Muscle layer of colon (tissue), 2 donors: ENCODE measurements at regions not wholly inside any gene's neighbourhood (a gene's known extent, or its start where the extent isn't known, plus 50 kb on each side); places are given as distances from the start of the nearest gene placed in this dataset.

ENCODE experiments used
- H3K27ac ChIP-seq: one replicate; pipeline ENCODE4 v1.7.0; 2013; ENCODE audit warnings: low read depth, mild to moderate bottlenecking, low read length, moderate library complexity
- H3K27me3 ChIP-seq, 2 donors: one replicate each; pipeline ENCODE4 v1.7.0; 2013; ENCODE audit warnings: low read length in 2 of 2, mild to moderate bottlenecking in 2 of 2; ENCODE audit not compliant: insufficient read depth in 2 of 2, control insufficient read depth in 1 of 2
- H3K36me3 ChIP-seq: one replicate; pipeline ENCODE4 v1.7.0; 2013; ENCODE audit warnings: mild to moderate bottlenecking, low read length; ENCODE audit not compliant: insufficient read depth
- H3K4me1 ChIP-seq: one replicate; pipeline ENCODE4 v1.7.0; 2013; ENCODE audit warnings: mild to moderate bottlenecking, low read length; ENCODE audit not compliant: insufficient read depth
- H3K4me3 ChIP-seq, 2 donors: one replicate each; pipeline ENCODE4 v1.7.0; 2013; ENCODE audit warnings: low read length in 2 of 2, low read depth in 1 of 2, mild to moderate bottlenecking in 1 of 2, moderate library complexity in 1 of 2
- H3K9ac ChIP-seq: one replicate; pipeline ENCODE4 v1.7.0; 2013; ENCODE audit warnings: low read length
- H3K9me3 ChIP-seq: one replicate; pipeline ENCODE4 v1.7.0; 2013; ENCODE audit warnings: mild to moderate bottlenecking, low read length
- donor health status: abdominal sarcoma.
- donor health status: Adenocarcinoma of cecum.

DNA sequence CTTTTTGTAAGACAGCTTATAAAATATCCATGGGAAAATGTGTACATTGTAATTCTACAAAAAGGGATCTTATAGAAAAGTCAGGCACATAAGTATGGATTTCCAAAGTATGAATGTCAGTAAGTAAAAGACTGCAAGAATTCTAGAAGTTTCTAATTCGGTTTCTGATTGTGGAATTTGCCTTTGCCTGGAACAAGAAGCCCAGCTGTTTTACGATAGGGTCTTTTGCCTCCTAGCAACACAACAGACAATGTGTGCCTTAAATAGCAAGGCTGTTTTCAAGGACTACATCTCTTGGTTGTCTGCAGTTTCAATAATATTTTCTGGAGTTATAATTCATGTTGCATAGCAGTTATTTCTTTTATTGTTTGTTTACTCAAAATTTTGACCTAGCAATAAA is 312.9 kb downstream of the MTX2 start:
- peaks cover 23% of the 10 kb centered on the region for H3K4me1 ChIP-seq
- H3K36me3 ChIP-seq, result no peaks in the 10 kb centered on the region
- H3K27me3 ChIP-seq, result no peaks in the 10 kb centered on the region
- H3K9ac ChIP-seq, result no peak overlapping the region
- no peak overlapping the region for H3K27ac ChIP-seq
- H3K9me3 ChIP-seq, result no peaks in the 10 kb centered on the region
- no peak overlapping the region for H3K4me3 ChIP-seq

GRCh38 chr2:176582990-176583481 is 313.8 kb downstream of the MTX2 start:
- no peaks in the 10 kb centered on the region for H3K9me3 ChIP-seq
- no peaks in the 10 kb centered on the region for H3K27me3 ChIP-seq
- H3K4me3 ChIP-seq, result no peak overlapping the region
- peak overlapping the region; percentile 48 for H3K27ac ChIP-seq
- H3K4me1 ChIP-seq, result peaks cover 23% of the 10 kb centered on the region
- H3K9ac ChIP-seq, result no peak overlapping the region
- H3K36me3 ChIP-seq, result no peaks in the 10 kb centered on the region

GRCh38 chr2:176583607-176584006 is 314.4 kb downstream of the MTX2 start:
- no peaks in the 10 kb centered on the region for H3K36me3 ChIP-seq
- no peak overlapping the region for H3K9ac ChIP-seq
- H3K27ac ChIP-seq, result peak overlapping the region; percentile 10
- H3K4me3 ChIP-seq, result no peak overlapping the region
- H3K4me1 ChIP-seq, result peaks cover 23% of the 10 kb centered on the region
- no peaks in the 10 kb centered on the region for H3K27me3 ChIP-seq
- H3K9me3 ChIP-seq, result no peaks in the 10 kb centered on the region

- Histone ChIP-seq H3K27me3 (no peaks in the 10 kb centered on the region), H3K36me3 (no peaks in the 10 kb centered on the region), H3K4me3 (no peak overlapping the region), H3K9me3 (no peaks in the 10 kb centered on the region), H3K9ac (no peak overlapping the region), H3K4me1 (peaks cover 23% of the 10 kb centered on the region), H3K27ac (no peak overlapping the region)
Observed at GRCh38 chr2:176584333-176584732, 315.1 kb downstream of the MTX2 start.

- Histone ChIP-seq H3K4me3 (no peak overlapping the region), H3K27ac (no peak overlapping the region), H3K9me3 (no peaks in the 10 kb centered on the region), H3K36me3 (no peaks in the 10 kb centered on the region), H3K4me1 (peaks cover 23% of the 10 kb centered on the region), H3K27me3 (no peaks in the 10 kb centered on the region), H3K9ac (no peak overlapping the region)
Observed at GRCh38 chr2:176585291-176585690, 316.0 kb downstream of the MTX2 start.

DNA sequence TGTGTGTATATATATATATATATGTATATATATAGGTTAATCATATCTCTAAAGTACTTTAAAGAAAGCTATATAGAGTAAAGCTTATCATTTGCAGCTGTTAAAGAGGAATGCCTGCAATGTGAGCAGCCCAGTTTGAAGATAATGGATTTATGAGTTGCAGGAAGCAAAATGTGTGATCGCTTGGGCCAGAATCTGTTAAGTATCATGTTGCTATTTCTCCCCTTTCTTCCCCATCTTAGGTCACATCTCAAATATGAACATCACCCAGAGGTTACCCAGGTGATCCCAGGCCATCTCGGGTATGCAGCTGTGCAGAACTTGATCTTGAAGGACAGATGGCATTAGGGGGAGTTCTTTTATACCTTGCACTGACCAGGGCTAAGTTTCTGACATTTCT is 316.5 kb downstream of the MTX2 start:
- no peak overlapping the region for H3K27ac ChIP-seq
- peaks cover 23% of the 10 kb centered on the region for H3K4me1 ChIP-seq
- H3K36me3 ChIP-seq, result no peaks in the 10 kb centered on the region
- no peak overlapping the region for H3K4me3 ChIP-seq
- no peak overlapping the region for H3K9ac ChIP-seq
- H3K27me3 ChIP-seq, result no peaks in the 10 kb centered on the region
- no peaks in the 10 kb centered on the region for H3K9me3 ChIP-seq

GRCh38 chr2:176589287-176589686 is 320.0 kb downstream of the MTX2 start:
- no peaks in the 10 kb centered on the region for H3K4me1 ChIP-seq

GRCh38 chr2:176589825-176590440 is 320.7 kb downstream of the MTX2 start:
- H3K36me3 ChIP-seq, result no peaks in the 10 kb centered on the region
- no peaks in the 10 kb centered on the region for H3K4me1 ChIP-seq
- H3K9me3 ChIP-seq, result no peaks in the 10 kb centered on the region
- no peak overlapping the region for H3K4me3 ChIP-seq
- H3K9ac ChIP-seq, result no peak overlapping the region
- no peaks in the 10 kb centered on the region for H3K27me3 ChIP-seq
- no peak overlapping the region for H3K27ac ChIP-seq

More at GRCh38 chr2:176589287-176589686, 320.0 kb downstream of the MTX2 start:
- no peak overlapping the region for H3K9ac ChIP-seq
- H3K27me3 ChIP-seq, result no peaks in the 10 kb centered on the region
- no peaks in the 10 kb centered on the region for H3K9me3 ChIP-seq
- H3K36me3 ChIP-seq, result no peaks in the 10 kb centered on the region
- H3K4me3 ChIP-seq, result no peak overlapping the region
- no peak overlapping the region for H3K27ac ChIP-seq

DNA sequence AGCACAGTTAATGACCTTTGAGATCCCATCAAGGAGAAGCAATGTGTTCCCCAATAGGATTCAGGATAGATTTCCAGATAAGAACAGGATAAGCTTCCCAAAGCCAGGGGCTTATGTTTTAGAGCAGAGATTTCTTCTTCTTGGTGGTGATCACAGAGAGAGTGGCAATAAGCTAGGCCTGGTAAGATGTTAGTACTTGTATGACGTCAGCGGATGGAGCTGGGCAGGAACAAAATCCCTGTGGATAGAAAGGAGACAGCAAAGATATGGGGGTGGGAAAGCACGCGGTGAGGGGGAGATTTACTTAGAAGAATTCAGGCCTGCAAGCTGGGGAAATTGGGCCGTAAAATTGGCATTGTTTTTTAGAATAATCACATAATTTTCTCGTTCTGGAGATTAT is 323.0 kb downstream of the MTX2 start:
- no peak overlapping the region for H3K27ac ChIP-seq
- no peaks in the 10 kb centered on the region for H3K4me1 ChIP-seq
- no peaks in the 10 kb centered on the region for H3K9me3 ChIP-seq
- H3K27me3 ChIP-seq, result no peaks in the 10 kb centered on the region
- H3K4me3 ChIP-seq, result no peak overlapping the region
- H3K36me3 ChIP-seq, result no peaks in the 10 kb centered on the region
- H3K9ac ChIP-seq, result no peak overlapping the region

DNA sequence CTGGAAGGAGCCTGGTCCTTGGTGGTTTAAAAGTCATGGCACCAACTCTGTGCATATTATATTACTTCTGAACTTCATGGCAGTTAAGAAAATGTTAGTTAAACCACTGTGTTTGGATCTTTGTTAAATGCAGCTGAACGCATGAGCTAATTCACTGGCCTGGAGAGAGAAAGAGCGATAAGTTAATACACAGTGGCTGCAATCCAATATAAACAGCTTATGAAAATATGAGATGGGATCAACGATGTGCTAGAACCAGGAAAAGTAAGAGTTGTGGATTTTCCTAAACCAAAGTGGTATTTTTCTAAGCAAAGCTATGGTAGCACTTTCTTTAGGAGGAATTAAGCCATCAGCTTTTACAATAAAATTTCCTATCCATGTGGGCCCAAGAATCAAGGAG is 326.7 kb downstream of the MTX2 start:
- H3K4me3 ChIP-seq, result no peak overlapping the region

GRCh38 chr2:176597916-176598315 is 328.7 kb downstream of the MTX2 start:
- Histone ChIP-seq H3K9ac (no peak overlapping the region), H3K36me3 (no peaks in the 10 kb centered on the region), H3K4me1 (no peaks in the 10 kb centered on the region), H3K4me3 (no peak overlapping the region), H3K27ac (no peak overlapping the region), H3K9me3 (no peaks in the 10 kb centered on the region), H3K27me3 (no peaks in the 10 kb centered on the region)

More for the DNA sequence above, 326.7 kb downstream of the MTX2 start:
- Histone ChIP-seq H3K36me3 (no peaks in the 10 kb centered on the region), H3K9me3 (no peaks in the 10 kb centered on the region), H3K27me3 (no peaks in the 10 kb centered on the region), H3K4me1 (no peaks in the 10 kb centered on the region), H3K27ac (peak overlapping the region; percentile 21), H3K9ac (no peak overlapping the region)

DNA sequence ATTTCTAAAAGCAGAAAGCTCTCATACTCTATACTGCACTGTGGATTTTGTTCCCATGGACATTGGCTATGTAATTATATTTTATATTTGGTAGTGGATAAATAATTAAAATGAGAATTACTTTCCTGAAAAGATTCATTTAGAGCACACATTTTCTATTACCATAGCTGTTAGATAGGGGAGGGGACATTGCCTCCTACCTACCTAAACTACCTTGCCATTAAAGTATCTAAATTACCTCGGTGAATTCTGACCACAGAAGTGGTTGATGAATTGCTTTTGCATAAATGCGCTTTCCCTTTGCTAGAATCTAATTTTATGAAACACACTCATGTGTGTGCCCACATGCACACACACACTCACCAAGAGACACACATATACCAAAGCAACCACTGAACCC is 329.1 kb downstream of the MTX2 start:
- Histone ChIP-seq H3K4me3 (no peak overlapping the region), H3K4me1 (no peaks in the 10 kb centered on the region), H3K27me3 (no peaks in the 10 kb centered on the region), H3K27ac (no peak overlapping the region), H3K36me3 (no peaks in the 10 kb centered on the region), H3K9ac (no peak overlapping the region), H3K9me3 (no peaks in the 10 kb centered on the region)
